H9 (cell line): ENCODE measurements at regions not wholly inside any gene's neighbourhood (a gene's known extent, or its start where the extent isn't known, plus 50 kb on each side); places are given as distances from the start of the nearest gene placed in this dataset.

Experiments
- DNase-seq: peaks from one replicate; pipeline ENCODE4 v3.0.0-alpha.2; 2017
- H2AFZ ChIP-seq: one replicate; pipeline ENCODE4 v1.6.1; 2013; ENCODE audit warnings: mild to moderate bottlenecking, low read length, control low read depth, moderate library complexity
- H2AK5ac ChIP-seq: 2 replicates; pipeline ENCODE4 v1.6.1; 2013; ENCODE audit warnings: low read length, control low read depth, mixed read lengths; ENCODE audit not compliant: insufficient read length
- H2BK120ac ChIP-seq: one replicate; pipeline ENCODE4 v1.6.1; 2013; ENCODE audit warnings: low read depth, mild to moderate bottlenecking, low read length, control low read depth, inconsistent platforms; ENCODE audit not compliant: poor library complexity, severe bottlenecking
- H2BK12ac ChIP-seq: 2 replicates; pipeline ENCODE4 v1.6.1; 2013; ENCODE audit warnings: low read length, control low read depth, mixed read lengths, low read depth; ENCODE audit not compliant: insufficient read length
- H2BK15ac ChIP-seq: 2 replicates; pipeline ENCODE4 v1.6.1; 2013; ENCODE audit warnings: low read depth, low read length, control low read depth
- H2BK20ac ChIP-seq: one replicate; pipeline ENCODE4 v1.6.1; 2013; ENCODE audit warnings: low read depth, mild to moderate bottlenecking, low read length, control low read depth, inconsistent platforms; ENCODE audit not compliant: poor library complexity, severe bottlenecking
- H2BK5ac ChIP-seq: 2 replicates; pipeline ENCODE4 v1.6.1; 2013; ENCODE audit warnings: low read length, control low read depth, mixed read lengths; ENCODE audit not compliant: insufficient read length
- H3K14ac ChIP-seq: 2 replicates; pipeline ENCODE4 v1.6.1; 2013; ENCODE audit warnings: low read length, control low read depth; ENCODE audit not compliant: insufficient read depth
- H3K18ac ChIP-seq: 2 replicates; pipeline ENCODE4 v1.6.1; 2013; ENCODE audit warnings: low read depth, mild to moderate bottlenecking, mixed read lengths, low read length, control low read depth; ENCODE audit not compliant: insufficient read length
- H3K23ac ChIP-seq: 2 replicates; pipeline ENCODE4 v1.6.1; 2013; ENCODE audit warnings: low read length, control low read depth, mixed read lengths, low read depth; ENCODE audit not compliant: insufficient read length
- H3K23me2 ChIP-seq: 2 replicates; pipeline ENCODE4 v1.6.1; 2013; ENCODE audit warnings: low read depth, mild to moderate bottlenecking, mixed read lengths, low read length, control low read depth; ENCODE audit not compliant: insufficient read length, poor library complexity, severe bottlenecking
- H3K27ac ChIP-seq: 2 replicates; pipeline ENCODE4 v1.5.1; 2013; ENCODE audit warnings: low read length, control low read depth, mixed read lengths, low read depth; ENCODE audit not compliant: insufficient read length
- H3K27me3 ChIP-seq: 2 replicates; pipeline ENCODE4 v1.6.1; 2013; ENCODE audit warnings: low read length, control low read depth, inconsistent platforms; ENCODE audit not compliant: insufficient read depth
- H3K4ac ChIP-seq: 2 replicates; pipeline ENCODE4 v1.6.1; 2013; ENCODE audit warnings: low read depth, mild to moderate bottlenecking, control low read depth, inconsistent platforms, low read length, moderate library complexity
- H3K4me1 ChIP-seq: 2 replicates; pipeline ENCODE4 v1.6.1; 2013; ENCODE audit warnings: low read length, control low read depth, inconsistent platforms; ENCODE audit not compliant: insufficient read depth
- H3K4me2 ChIP-seq: 2 replicates; pipeline ENCODE4 v1.6.1; 2013; ENCODE audit warnings: low read length, control low read depth, mixed read lengths; ENCODE audit not compliant: insufficient read length, insufficient read depth
- H3K56ac ChIP-seq: 2 replicates; pipeline ENCODE4 v1.6.1; 2013; ENCODE audit warnings: low read depth, mild to moderate bottlenecking, mixed read lengths, low read length, control low read depth; ENCODE audit not compliant: insufficient read length
- H3K79me1 ChIP-seq: 2 replicates; pipeline ENCODE4 v1.6.1; 2013; ENCODE audit warnings: low read depth, mild to moderate bottlenecking, moderate library complexity, low read length, control low read depth, inconsistent platforms; ENCODE audit not compliant: insufficient read depth, poor library complexity, severe bottlenecking
- H3K79me2 ChIP-seq: 2 replicates; pipeline ENCODE4 v1.6.1; 2013; ENCODE audit warnings: low read length, control low read depth, inconsistent platforms; ENCODE audit not compliant: insufficient read depth
- H3K9ac ChIP-seq: 2 replicates; pipeline ENCODE4 v1.6.1; 2013; ENCODE audit warnings: low read length, control low read depth, mixed read lengths; ENCODE audit not compliant: insufficient read length; ENCODE audit errors: extremely low read depth
- H3K9me3 ChIP-seq: one replicate; pipeline ENCODE4 v1.6.1; 2013; ENCODE audit warnings: low read depth, low read length, inconsistent platforms; ENCODE audit not compliant: control insufficient read depth
- H3T11ph ChIP-seq: one replicate; pipeline ENCODE4 v1.6.1; 2013; ENCODE audit warnings: mild to moderate bottlenecking, low read length, control low read depth, inconsistent platforms
- H4K20me1 ChIP-seq: one replicate; pipeline ENCODE4 v1.6.1; 2013; ENCODE audit not compliant: control insufficient read depth, insufficient read length, insufficient read depth
- H4K5ac ChIP-seq: 2 replicates; pipeline ENCODE4 v1.6.1; 2013; ENCODE audit warnings: low read depth, mild to moderate bottlenecking, mixed read lengths, low read length, control low read depth; ENCODE audit not compliant: insufficient read length
- H4K8ac ChIP-seq: replicated peaks from 2 replicates; pipeline ENCODE4 v1.6.1; 2013; ENCODE audit warnings: low read length, control low read depth, mixed read lengths, low read depth; ENCODE audit not compliant: insufficient read length
- H4K91ac ChIP-seq: 2 replicates; pipeline ENCODE4 v1.6.1; 2013; ENCODE audit warnings: low read depth, mild to moderate bottlenecking, moderate library complexity, mixed read lengths, low read length, control low read depth; ENCODE audit not compliant: insufficient read length
- H3K27ac Mint-ChIP-seq, 3 experiments: 2 replicates in 2 of 3; 3 replicates in 1 of 3; pipeline ENCODE4 v1.8.0; 2020 to 2021; ENCODE audit warnings: mixed read lengths in 3 of 3, mild to moderate bottlenecking in 1 of 3, moderate library complexity in 1 of 3
- H3K27me3 Mint-ChIP-seq: 2 replicates; pipeline ENCODE4 v1.8.0; 2021; ENCODE audit warnings: low read depth, mild to moderate bottlenecking, moderate library complexity, mixed read lengths
- H3K36me3 Mint-ChIP-seq, 3 experiments: 2 replicates in 2 of 3; 3 replicates in 1 of 3; pipeline ENCODE4 v1.8.0; 2020 to 2021; ENCODE audit warnings: low read depth in 3 of 3, mixed read lengths in 3 of 3; ENCODE audit not compliant: insufficient read depth in 1 of 3
- H3K4me1 Mint-ChIP-seq, 2 experiments: 2 replicates each; pipeline ENCODE4 v1.8.0; 2020; ENCODE audit warnings: mixed read lengths in 2 of 2
- H3K4me3 Mint-ChIP-seq, 2 experiments: 2 replicates in 1 of 2; 3 replicates in 1 of 2; pipeline ENCODE4 v1.8.0; 2020 to 2021; ENCODE audit warnings: mild to moderate bottlenecking in 2 of 2, mixed read lengths in 2 of 2, moderate library complexity in 1 of 2
- H3K9me3 Mint-ChIP-seq, 2 experiments: 2 replicates in 1 of 2; 3 replicates in 1 of 2; pipeline ENCODE4 v1.8.0; 2020; ENCODE audit warnings: mild to moderate bottlenecking in 2 of 2, mixed read lengths in 2 of 2, moderate library complexity in 1 of 2
- CTCF ChIP-seq: fragments of 200-600 bp; sonication (generic); conservative IDR thresholded peaks from 3 replicates; pipeline ENCODE4 v1.8.0; 2021; ENCODE audit warnings: antibody characterized with exemption, mild to moderate bottlenecking
- WGBS: extraction: QIAGEN DNeasy Blood & Tissue Kit; methylation state at CpG from one replicate; pipeline ENCODE4 v1.1.7; 2013; ENCODE audit warnings: missing lambda C conversion rate, low lambda C conversion rate, mixed read lengths; ENCODE audit not compliant: insufficient read length; ENCODE audit errors: extremely low coverage; 5-methylcytosine and 5-hydroxymethylcytosine counted together

- Mint-ChIP-seq H3K27me3 (no peaks in the 10 kb centered on the region), H3K9me3 (no peaks in the 10 kb centered on the region), H3K27ac (no peak overlapping the region), H3K36me3 (no peaks in the 10 kb centered on the region), H3K4me3 (no peak overlapping the region), H3K4me1 (no peaks in the 10 kb centered on the region)
- Histone ChIP-seq H3K23me2 (no peaks in the 10 kb centered on the region), H4K20me1 (no peaks in the 10 kb centered on the region), H2BK12ac (no peak overlapping the region), H3K9ac (no peak overlapping the region), H3K4ac (no peak overlapping the region), H2BK5ac (no peak overlapping the region), H2AFZ (no peak overlapping the region), H2AK5ac (no peak overlapping the region), H4K91ac (no peak overlapping the region), H3K79me2 (no peaks in the 10 kb centered on the region), H3K9me3 (no peaks in the 10 kb centered on the region), H2BK120ac (no peak overlapping the region), H4K5ac (no peak overlapping the region), H3K18ac (no peak overlapping the region), H2BK20ac (no peak overlapping the region), H3K79me1 (no peaks in the 10 kb centered on the region), H3K27ac (no peak overlapping the region), H3K14ac (no peak overlapping the region), H3K23ac (no peak overlapping the region), H3T11ph (no peak overlapping the region), H3K4me2 (no peak overlapping the region), H3K56ac (no peak overlapping the region), H4K8ac (no peak overlapping the region), H2BK15ac (no peak overlapping the region), H3K27me3 (no peaks in the 10 kb centered on the region), H3K4me1 (no peaks in the 10 kb centered on the region)
- no CpG with 5 or more reads among the region's 1 CpG for WGBS
- no peak for DNase-seq
- no peak for TF ChIP-seq CTCF
These were observed 306.9 kb upstream of the NREP start for GRCh38 chr5:112063856-112064255.
